GM12878 (cell line): ENCODE measurements at regions not wholly inside any gene's neighbourhood (a gene's known extent, or its start where the extent isn't known, plus 50 kb on each side); places are given as distances from the start of the nearest gene placed in this dataset.

Experiments
- ATAC-seq: fragments of 200-7000 bp; cut with Tn5 transposase; 3 replicates; pipeline ENCODE4 v1.9.1; 2020; ENCODE audit warnings: mild to moderate bottlenecking, moderate library complexity
- BruUV-seq: library from RNA; stranded (reverse); fragments of 400-500 nt; replicated peaks from 2 replicates; lab custom pipeline; 2021; lab: Mats Ljungman, UMichigan
- CTCF ChIA-PET: fragments of 300-600 bp; sonication (Branson Sonifier 250); formaldehyde crosslinking; extraction: SDS; loops from one replicate; lab custom pipeline; 2021; ENCODE audit warnings: inconsistent platforms; lab: Yijun Ruan, JAX
- POLR2A ChIA-PET: fragments of 350-600 bp; formaldehyde crosslinking; extraction: SDS; loops from one replicate; lab custom pipeline; 2021; ENCODE audit warnings: inconsistent platforms; lab: Charles Lee
- RAD21 ChIA-PET: fragments of 300-600 bp; sonication (Branson Sonifier 250); formaldehyde crosslinking; loops from one replicate; lab custom pipeline; 2023; ENCODE audit warnings: antibody characterized with exemption; ENCODE audit not compliant: unreplicated experiment; lab: Charles Lee
- SMC1A ChIA-PET: fragments of 300-600 bp; sonication (Branson Sonifier 250); formaldehyde crosslinking; loops from one replicate; lab custom pipeline; 2023; ENCODE audit not compliant: unreplicated experiment, uncharacterized antibody; lab: Charles Lee
- DNase-seq: peaks from one replicate; pipeline ENCODE4 v3.0.0-alpha.2; 2011; ENCODE audit warnings: low read depth, low spot score
- FAIRE-seq: peaks from 3 replicates; lab custom pipeline; 2011; peaks lifted over from hg19 to GRCh38; lab: Jason Lieb, UNC
- H2AFZ ChIP-seq: 2 replicates; pipeline ENCODE4 v1.6.0; 2011; ENCODE audit warnings: low read depth, low read length, control low read depth; ENCODE audit not compliant: control insufficient read depth
- H3K27ac ChIP-seq: 2 replicates; pipeline ENCODE4 v1.5.1; 2011; ENCODE audit warnings: control low read depth; ENCODE audit not compliant: control insufficient read depth, insufficient read depth
- H3K27me3 ChIP-seq, 2 experiments: replicated peaks in 1 of 2; 2 replicates each; pipeline versions ENCODE4 v1.6.0 to v1.6.1; 2011; ENCODE audit warnings: low read length in 1 of 2; ENCODE audit not compliant: control insufficient read depth in 2 of 2, insufficient read depth in 2 of 2
- H3K36me3 ChIP-seq, 2 experiments: 2 replicates each; pipeline ENCODE4 v1.5.1; 2011; ENCODE audit warnings: low read length in 1 of 2; ENCODE audit not compliant: control insufficient read depth in 2 of 2, insufficient read depth in 2 of 2
- H3K4me1 ChIP-seq: 2 replicates; pipeline ENCODE4 v1.6.1; 2011; ENCODE audit warnings: mild to moderate bottlenecking, low read length, moderate library complexity, mixed read lengths; ENCODE audit not compliant: control insufficient read depth, insufficient read depth
- H3K4me2 ChIP-seq: 2 replicates; pipeline ENCODE4 v1.6.0; 2011; ENCODE audit warnings: control low read depth; ENCODE audit not compliant: control insufficient read depth, insufficient read depth
- H3K4me3 ChIP-seq: fragments of 200-600 bp; sonication (generic); 2 replicates; pipeline ENCODE4 v1.5.1; 2016
- H3K79me2 ChIP-seq: 2 replicates; pipeline ENCODE4 v1.6.0; 2011; ENCODE audit warnings: low read length; ENCODE audit not compliant: control insufficient read depth, insufficient read depth
- H3K9ac ChIP-seq: 2 replicates; pipeline ENCODE4 v1.8.0; 2011; ENCODE audit warnings: low read length, control low read depth, mixed read lengths; ENCODE audit not compliant: control insufficient read depth, insufficient read depth
- H3K9me3 ChIP-seq: replicated peaks from 3 replicates; pipeline ENCODE4 v1.5.1; 2011; ENCODE audit warnings: mild to moderate bottlenecking, low read length; ENCODE audit not compliant: control insufficient read depth, insufficient read depth
- H4K20me1 ChIP-seq: 2 replicates; pipeline ENCODE4 v1.6.0; 2011; ENCODE audit not compliant: control insufficient read depth, insufficient read depth
- BHLHE40 ChIP-seq, 2 experiments: fragments of 450-650 bp in 1 of 2; IDR thresholded peaks; 2 replicates each; pipeline ENCODE4 v1.6.1; 2011 to 2017; ENCODE audit warnings: low read depth in 2 of 2, borderline replicate concordance in 1 of 2, improper control_type of control experiment in 1 of 2, low read length in 1 of 2, mild to moderate bottlenecking in 1 of 2
- CHD2 ChIP-seq: IDR thresholded peaks from 2 replicates; pipeline ENCODE4 v1.6.1; 2011; ENCODE audit warnings: low read depth, low read length, improper control_type of control experiment, borderline replicate concordance
- HDAC2 ChIP-seq: fragments of 200-600 bp; sonication (generic); IDR thresholded peaks from 2 replicates; pipeline ENCODE4 v1.6.1; 2017
- HDGF ChIP-seq: fragments of 450-650 bp; IDR thresholded peaks from 2 replicates; pipeline ENCODE4 v1.6.1; 2016; ENCODE audit warnings: antibody characterized with exemption
- MAX ChIP-seq: IDR thresholded peaks from 2 replicates; pipeline ENCODE4 v1.6.1; 2012; ENCODE audit warnings: low read depth, low read length, improper control_type of control experiment
- SUZ12 ChIP-seq: fragments of 200-600 bp; sonication (generic); IDR thresholded peaks from one replicate; pipeline ENCODE4 v1.6.1; 2018; ENCODE audit warnings: antibody characterized with exemption, mild to moderate bottlenecking; ENCODE audit not compliant: unreplicated experiment
- TCF7 ChIP-seq: IDR thresholded peaks from 2 replicates; pipeline ENCODE4 v1.6.1; 2014; ENCODE audit warnings: antibody characterized with exemption, borderline replicate concordance
- ZZZ3 ChIP-seq: IDR thresholded peaks from 2 replicates; pipeline ENCODE4 v1.6.1; 2011; ENCODE audit warnings: low read depth; ENCODE audit not compliant: control insufficient read depth, insufficient read length
- WGBS: methylation state at CpG from one replicate; pipeline ENCODE4 v1.1.6; 2016; ENCODE audit warnings: low lambda C conversion rate; ENCODE audit not compliant: insufficient replicate concordance, insufficient coverage; ENCODE audit errors: missing lambda C conversion rate; 5-methylcytosine and 5-hydroxymethylcytosine counted together
- in situ Hi-C: fragments of 300-500 bp; cut with MboI; formaldehyde crosslinking; loops from 9 replicates; pipeline ENCODE4 v1.14.3; 2018; ENCODE audit warnings: mixed read lengths
- intact Hi-C: fragments of 100-400 bp; cut with micrococcal nuclease; formaldehyde crosslinking; loops from one replicate; pipeline ENCODE4 v1.14.2; 2022; ENCODE audit not compliant: unreplicated experiment

GRCh38 chr10:128892005-128892404 lies 575.0 kb upstream of the MGMT start:
- no peak overlapping the region for H3K9ac ChIP-seq
- H3K9me3 ChIP-seq, result no peaks in the 10 kb centered on the region
- H3K36me3 ChIP-seq, result no peaks in the 10 kb centered on the region
- BruUV-seq, result no TSS peak
- no peaks in the 10 kb centered on the region for H4K20me1 ChIP-seq
- H3K4me3 ChIP-seq, result no peak overlapping the region
- no peak overlapping the region for H2AFZ ChIP-seq
- ChIA-PET POLR2A (no interaction called here), CTCF (no interaction called here), SMC1A (no interaction called here)
- 0% methylated on average over 4 of the region's 4 CpGs for WGBS
- in situ Hi-C loops (no loop called here), intact Hi-C loops (no loop called here)
- no peaks in the 10 kb centered on the region for H3K79me2 ChIP-seq
- FAIRE-seq (no peak), DNase-seq (no peak)
- no peak overlapping the region for H3K27ac ChIP-seq
- TF ChIP-seq CHD2 (no peak), MAX (no peak), SUZ12 (no peak), HDGF (no peak), HDAC2 (no peak)
- TF ChIP-seq, all 136 proteins: peak for 0
- RAD21 ChIA-PET, result no interaction called here
- Histone ChIP-seq H3K4me2 (no peak overlapping the region), H3K27me3 (no peaks in the 10 kb centered on the region), H3K4me1 (no peaks in the 10 kb centered on the region)
- no peak for ATAC-seq

- CTCF ChIA-PET, result no interaction called here
- FAIRE-seq, result no peak
Observed at GRCh38 chr10:128894641-128895040, 572.4 kb upstream of the MGMT start.

More at GRCh38 chr10:128894641-128895040, 572.4 kb upstream of the MGMT start:
- H3K9me3 ChIP-seq, result no peaks in the 10 kb centered on the region
- no peaks in the 10 kb centered on the region for H3K79me2 ChIP-seq
- ChIA-PET RAD21 (no interaction called here), POLR2A (no interaction called here), SMC1A (no interaction called here)
- intact Hi-C loops (no loop called here), in situ Hi-C loops (no loop called here)
- DNase-seq (no peak), ATAC-seq (no peak)
- no peak overlapping the region for H3K4me3 ChIP-seq
- no peaks in the 10 kb centered on the region for H4K20me1 ChIP-seq
- H3K27ac ChIP-seq, result no peak overlapping the region
- no peak for TF ChIP-seq ZZZ3
- TF ChIP-seq BHLHE40 (IDR thresholded peaks at IDR 0.05; ENCODE audit: borderline replicate concordance in 1 of 2, low read depth in 2 of 2, low read length in 1 of 2), result no peak
- TF ChIP-seq TCF7, result no peak
- 0% methylated on average over 1 of the region's 1 CpG for WGBS
- no peaks in the 10 kb centered on the region for H3K27me3 ChIP-seq
- no peak overlapping the region for H2AFZ ChIP-seq
- H3K9ac ChIP-seq, result no peak overlapping the region
- no peaks in the 10 kb centered on the region for H3K4me1 ChIP-seq
- no peaks in the 10 kb centered on the region for H3K36me3 ChIP-seq
- no peak overlapping the region for H3K4me2 ChIP-seq
- no TSS peak for BruUV-seq
